Neural cell (in vitro differentiated cells): ENCODE measurements at regions not wholly inside any gene's neighbourhood (a gene's known extent, or its start where the extent isn't known, plus 50 kb on each side); places are given as distances from the start of the nearest gene placed in this dataset.

Experiments
- H2AFZ ChIP-seq: fragments of 200-600, 300-800 bp; sonication (generic), shearing (Covaris generic); 2 replicates; pipeline ENCODE4 v1.6.0; 2014; ENCODE audit warnings: low read depth, mild to moderate bottlenecking, antibody characterized with exemption, low read length, moderate library complexity
- H3F3A ChIP-seq: fragments of 200-600 bp; shearing (Covaris generic); 2 replicates; pipeline ENCODE4 v1.6.1; 2016; ENCODE audit warnings: mild to moderate bottlenecking, moderate library complexity, mixed read lengths, antibody characterized with exemption, low read length; ENCODE audit not compliant: insufficient read depth, poor library complexity, severe bottlenecking
- H3K27ac ChIP-seq: fragments of 200-600, 300-800 bp; sonication (generic), shearing (Covaris generic); 2 replicates; pipeline ENCODE4 v1.5.1; 2014; ENCODE audit warnings: mild to moderate bottlenecking, low read length, moderate library complexity
- H3K27me3 ChIP-seq: fragments of 300-800, 200-600 bp; sonication (generic), shearing (Covaris generic); 2 replicates; pipeline ENCODE4 v1.6.0; 2014; ENCODE audit warnings: mild to moderate bottlenecking, low read depth, low read length, moderate library complexity; ENCODE audit not compliant: insufficient read depth
- H3K36me3 ChIP-seq: fragments of 300-800, 200-600 bp; sonication (generic), shearing (Covaris generic); 2 replicates; pipeline ENCODE4 v1.5.1; 2014; ENCODE audit warnings: mild to moderate bottlenecking, antibody characterized with exemption, low read length, moderate library complexity; ENCODE audit not compliant: insufficient read depth
- H3K4me2 ChIP-seq: fragments of 300-800, 200-600 bp; sonication (generic), shearing (Covaris generic); 2 replicates; pipeline ENCODE4 v1.6.0; 2014; ENCODE audit warnings: mild to moderate bottlenecking, low read length
- H3K4me3 ChIP-seq: fragments of 300-800, 200-600 bp; sonication (generic), shearing (Covaris generic); 2 replicates; pipeline ENCODE4 v1.5.1; 2014; ENCODE audit warnings: mild to moderate bottlenecking, low read length, moderate library complexity
- H3K79me2 ChIP-seq: fragments of 200-600 bp; shearing (Covaris generic); replicated peaks from 2 replicates; pipeline ENCODE4 v1.6.0; 2014; ENCODE audit warnings: mild to moderate bottlenecking, low read length, moderate library complexity; ENCODE audit not compliant: insufficient read depth
- H3K9ac ChIP-seq: fragments of 300-800, 200-600 bp; sonication (generic), shearing (Covaris generic); 2 replicates; pipeline ENCODE4 v1.6.1; 2016; ENCODE audit warnings: mild to moderate bottlenecking, low read length, mixed read lengths
- H3K9me2 ChIP-seq: fragments of 200-600 bp; shearing (Covaris generic); 2 replicates; pipeline ENCODE4 v1.6.1; 2016; ENCODE audit warnings: mild to moderate bottlenecking, low read length, mixed read lengths; ENCODE audit not compliant: insufficient read depth
- H3K9me3 ChIP-seq: fragments of 200-600, 300-800 bp; sonication (generic), shearing (Covaris generic); 2 replicates; pipeline ENCODE4 v1.6.1; 2016; ENCODE audit warnings: mild to moderate bottlenecking, mixed run types, low read length, moderate library complexity, mixed read lengths
- H4K20me1 ChIP-seq: fragments of 200-600 bp; shearing (Covaris generic); 2 replicates; pipeline ENCODE4 v1.6.1; 2016; ENCODE audit warnings: mild to moderate bottlenecking, mixed run types; ENCODE audit not compliant: insufficient read depth
- EP300 ChIP-seq: fragments of 450-650 bp; conservative IDR thresholded peaks from 2 replicates; pipeline ENCODE4 v1.6.1; 2014; ENCODE audit warnings: antibody characterized with exemption, mild to moderate bottlenecking, moderate library complexity; ENCODE audit not compliant: poor library complexity, severe bottlenecking
- EZH2 ChIP-seq: fragments of 200-600, 300-800 bp; shearing (Covaris generic), sonication (generic); IDR thresholded peaks from 2 replicates; pipeline ENCODE4 v1.6.1; 2014; ENCODE audit warnings: antibody characterized with exemption, low read length, borderline replicate concordance, mild to moderate bottlenecking; ENCODE audit not compliant: insufficient read depth, poor library complexity, severe bottlenecking
- MXI1 ChIP-seq: fragments of 450-650 bp; conservative IDR thresholded peaks from 2 replicates; pipeline ENCODE4 v1.6.1; 2014; ENCODE audit warnings: antibody characterized with exemption, mild to moderate bottlenecking; ENCODE audit not compliant: poor library complexity, severe bottlenecking
- POLR2AphosphoS5 ChIP-seq: IDR thresholded peaks from 2 replicates; pipeline ENCODE4 v1.6.1; 2012
- RAD21 ChIP-seq: fragments of 450-650 bp; conservative IDR thresholded peaks from 2 replicates; pipeline ENCODE4 v1.6.1; 2014; ENCODE audit warnings: antibody characterized with exemption, mild to moderate bottlenecking, moderate library complexity
- SMC3 ChIP-seq: fragments of 450-650 bp; conservative IDR thresholded peaks from 2 replicates; pipeline ENCODE4 v1.6.1; 2014; ENCODE audit warnings: antibody characterized with exemption, mild to moderate bottlenecking, moderate library complexity; ENCODE audit not compliant: poor library complexity
- TAF1 ChIP-seq: IDR thresholded peaks from 2 replicates; pipeline ENCODE4 v1.6.1; 2012; ENCODE audit warnings: low read depth
- TF ChIP-seq, protein P1 (sequence below): fragments of 450-650 bp; IDR thresholded peaks from 2 replicates; pipeline ENCODE4 v1.5.1; 2014; ENCODE audit warnings: antibody characterized with exemption, mild to moderate bottlenecking, moderate library complexity; ENCODE audit not compliant: poor library complexity, severe bottlenecking
- TF ChIP-seq, protein P2 (sequence below): IDR thresholded peaks from 2 replicates; pipeline ENCODE4 v1.6.1; 2012; ENCODE audit warnings: borderline replicate concordance

DNA sequence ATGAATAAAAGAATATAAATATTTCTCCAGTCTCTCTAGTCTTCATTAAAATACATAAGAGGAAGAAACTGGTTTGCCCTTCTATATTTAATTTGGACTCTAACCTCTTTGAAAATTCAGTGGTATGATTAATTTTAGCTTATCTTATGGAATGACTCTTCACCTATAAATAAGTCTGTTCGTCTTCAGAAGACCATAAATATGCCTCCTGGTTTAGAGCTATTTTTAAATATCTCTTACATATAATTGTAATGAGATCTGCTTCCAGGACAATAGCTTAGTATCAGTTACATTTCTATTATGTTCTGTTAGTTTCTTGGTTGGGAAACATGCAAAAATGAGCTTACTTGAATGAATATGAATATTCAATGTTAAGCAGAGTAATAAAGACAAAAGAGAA, 257.5 kb upstream of the HMGA2 start:
- Histone ChIP-seq H3K9me3 (no peaks in the 10 kb centered on the region), H3K79me2 (no peaks in the 10 kb centered on the region), H3K27me3 (no peaks in the 10 kb centered on the region), H3K27ac (no peak overlapping the region), H3K36me3 (no peaks in the 10 kb centered on the region), H3K9me2 (no peaks in the 10 kb centered on the region), H4K20me1 (no peaks in the 10 kb centered on the region), H3K4me2 (no peak overlapping the region), H2AFZ (no peak overlapping the region), H3K4me3 (no peak overlapping the region), H3K9ac (no peak overlapping the region), H3F3A (no peaks in the 10 kb centered on the region)
- TF ChIP-seq SMC3 (no peak), MXI1 (no peak), RAD21 (no peak), EZH2 (no peak), TAF1 (no peak), EP300 (no peak), POLR2AphosphoS5 (no peak)
- TF ChIP-seq, protein P1, sequence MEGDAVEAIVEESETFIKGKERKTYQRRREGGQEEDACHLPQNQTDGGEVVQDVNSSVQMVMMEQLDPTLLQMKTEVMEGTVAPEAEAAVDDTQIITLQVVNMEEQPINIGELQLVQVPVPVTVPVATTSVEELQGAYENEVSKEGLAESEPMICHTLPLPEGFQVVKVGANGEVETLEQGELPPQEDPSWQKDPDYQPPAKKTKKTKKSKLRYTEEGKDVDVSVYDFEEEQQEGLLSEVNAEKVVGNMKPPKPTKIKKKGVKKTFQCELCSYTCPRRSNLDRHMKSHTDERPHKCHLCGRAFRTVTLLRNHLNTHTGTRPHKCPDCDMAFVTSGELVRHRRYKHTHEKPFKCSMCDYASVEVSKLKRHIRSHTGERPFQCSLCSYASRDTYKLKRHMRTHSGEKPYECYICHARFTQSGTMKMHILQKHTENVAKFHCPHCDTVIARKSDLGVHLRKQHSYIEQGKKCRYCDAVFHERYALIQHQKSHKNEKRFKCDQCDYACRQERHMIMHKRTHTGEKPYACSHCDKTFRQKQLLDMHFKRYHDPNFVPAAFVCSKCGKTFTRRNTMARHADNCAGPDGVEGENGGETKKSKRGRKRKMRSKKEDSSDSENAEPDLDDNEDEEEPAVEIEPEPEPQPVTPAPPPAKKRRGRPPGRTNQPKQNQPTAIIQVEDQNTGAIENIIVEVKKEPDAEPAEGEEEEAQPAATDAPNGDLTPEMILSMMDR: no peak
- TF ChIP-seq, protein P2, sequence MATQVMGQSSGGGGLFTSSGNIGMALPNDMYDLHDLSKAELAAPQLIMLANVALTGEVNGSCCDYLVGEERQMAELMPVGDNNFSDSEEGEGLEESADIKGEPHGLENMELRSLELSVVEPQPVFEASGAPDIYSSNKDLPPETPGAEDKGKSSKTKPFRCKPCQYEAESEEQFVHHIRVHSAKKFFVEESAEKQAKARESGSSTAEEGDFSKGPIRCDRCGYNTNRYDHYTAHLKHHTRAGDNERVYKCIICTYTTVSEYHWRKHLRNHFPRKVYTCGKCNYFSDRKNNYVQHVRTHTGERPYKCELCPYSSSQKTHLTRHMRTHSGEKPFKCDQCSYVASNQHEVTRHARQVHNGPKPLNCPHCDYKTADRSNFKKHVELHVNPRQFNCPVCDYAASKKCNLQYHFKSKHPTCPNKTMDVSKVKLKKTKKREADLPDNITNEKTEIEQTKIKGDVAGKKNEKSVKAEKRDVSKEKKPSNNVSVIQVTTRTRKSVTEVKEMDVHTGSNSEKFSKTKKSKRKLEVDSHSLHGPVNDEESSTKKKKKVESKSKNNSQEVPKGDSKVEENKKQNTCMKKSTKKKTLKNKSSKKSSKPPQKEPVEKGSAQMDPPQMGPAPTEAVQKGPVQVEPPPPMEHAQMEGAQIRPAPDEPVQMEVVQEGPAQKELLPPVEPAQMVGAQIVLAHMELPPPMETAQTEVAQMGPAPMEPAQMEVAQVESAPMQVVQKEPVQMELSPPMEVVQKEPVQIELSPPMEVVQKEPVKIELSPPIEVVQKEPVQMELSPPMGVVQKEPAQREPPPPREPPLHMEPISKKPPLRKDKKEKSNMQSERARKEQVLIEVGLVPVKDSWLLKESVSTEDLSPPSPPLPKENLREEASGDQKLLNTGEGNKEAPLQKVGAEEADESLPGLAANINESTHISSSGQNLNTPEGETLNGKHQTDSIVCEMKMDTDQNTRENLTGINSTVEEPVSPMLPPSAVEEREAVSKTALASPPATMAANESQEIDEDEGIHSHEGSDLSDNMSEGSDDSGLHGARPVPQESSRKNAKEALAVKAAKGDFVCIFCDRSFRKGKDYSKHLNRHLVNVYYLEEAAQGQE: no peak

DNA sequence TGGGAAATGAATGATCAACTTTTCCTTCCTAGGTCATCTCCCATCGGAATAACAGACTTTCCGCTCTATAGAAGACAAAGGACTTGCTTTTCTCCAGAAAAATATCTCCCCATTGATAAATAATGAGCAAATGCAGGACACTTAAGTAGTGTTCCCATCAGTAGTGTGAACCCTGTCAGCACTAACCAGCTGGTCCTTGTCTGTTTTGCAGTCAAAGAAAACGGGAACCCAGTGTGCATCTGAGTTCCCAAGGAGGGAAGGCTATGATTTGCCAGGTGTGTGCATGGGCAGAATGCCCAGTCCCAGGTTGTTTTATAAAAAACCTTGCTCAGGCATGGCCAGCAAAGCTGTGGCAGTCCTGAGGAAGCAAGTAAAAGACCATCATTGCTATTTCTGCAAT, 256.5 kb upstream of the HMGA2 start:
- H3K9ac ChIP-seq: no peak overlapping the region
- no peak overlapping the region for H2AFZ ChIP-seq
- TF ChIP-seq TAF1 (no peak), RAD21 (no peak), SMC3 (no peak), EP300 (no peak)
- TF ChIP-seq, protein P2: no peak
- TF ChIP-seq, protein P1: no peak
- no peaks in the 10 kb centered on the region for H3K36me3 ChIP-seq
- H3K27ac ChIP-seq: no peak overlapping the region
- H3K4me2 ChIP-seq: no peak overlapping the region
- no peaks in the 10 kb centered on the region for H3K9me2 ChIP-seq
- no peaks in the 10 kb centered on the region for H3F3A ChIP-seq
- H3K9me3 ChIP-seq: no peaks in the 10 kb centered on the region
- H3K4me3 ChIP-seq: no peak overlapping the region
- no peaks in the 10 kb centered on the region for H3K27me3 ChIP-seq
- H3K79me2 ChIP-seq: no peaks in the 10 kb centered on the region
- H4K20me1 ChIP-seq: no peaks in the 10 kb centered on the region
